Osteocyte (in vitro differentiated cells): ENCODE measurements at regions not wholly inside any gene's neighbourhood (a gene's known extent, or its start where the extent isn't known, plus 50 kb on each side); places are given as distances from the start of the nearest gene placed in this dataset.

Experiments used
- DNase-seq: peaks from one replicate; pipeline ENCODE4 v3.0.0; 2021; ENCODE audit warnings: mixed read lengths; ENCODE audit not compliant: unreplicated experiment; ENCODE audit errors: extremely low spot score
- H3K27ac Mint-ChIP-seq: one replicate; pipeline ENCODE4 v1.8.0; 2021; ENCODE audit warnings: mild to moderate bottlenecking, mixed read lengths; ENCODE audit not compliant: unreplicated experiment
- H3K27me3 Mint-ChIP-seq: one replicate; pipeline ENCODE4 v1.8.0; 2021; ENCODE audit warnings: mixed read lengths; ENCODE audit not compliant: unreplicated experiment
- H3K36me3 Mint-ChIP-seq: one replicate; pipeline ENCODE4 v1.8.0; 2021; ENCODE audit warnings: mixed read lengths; ENCODE audit not compliant: unreplicated experiment
- H3K4me1 Mint-ChIP-seq: one replicate; pipeline ENCODE4 v1.8.0; 2021; ENCODE audit warnings: mixed read lengths; ENCODE audit not compliant: unreplicated experiment
- H3K4me3 Mint-ChIP-seq: one replicate; pipeline ENCODE4 v1.8.0; 2021; ENCODE audit warnings: mild to moderate bottlenecking, moderate library complexity, mixed read lengths; ENCODE audit not compliant: unreplicated experiment
- H3K9me3 Mint-ChIP-seq: one replicate; pipeline ENCODE4 v1.8.0; 2021; ENCODE audit warnings: mixed read lengths; ENCODE audit not compliant: unreplicated experiment
- CTCF ChIP-seq: fragments of 200-600 bp; sonication (generic); IDR thresholded peaks from 2 replicates; pipeline ENCODE4 v1.5.0; 2021; ENCODE audit warnings: antibody characterized with exemption, mild to moderate bottlenecking, moderate library complexity

GRCh38 chr2:74743039-74743438 lies 89.0 kb downstream of the SEMA4F start:
- Mint-ChIP-seq H3K27ac (no peak overlapping the region), H3K9me3 (no peaks in the 10 kb centered on the region)

GRCh38 chr2:74743778-74744177 lies 89.7 kb downstream of the SEMA4F start:
- Mint-ChIP-seq H3K9me3 (no peaks in the 10 kb centered on the region), H3K36me3 (no peaks in the 10 kb centered on the region), H3K27ac (no peak overlapping the region), H3K4me3 (no peak overlapping the region), H3K27me3 (peaks cover 2% of the 10 kb centered on the region), H3K4me1 (peaks cover 41% of the 10 kb centered on the region)
- no peak for DNase-seq
- no peak for TF ChIP-seq CTCF

More at GRCh38 chr2:74743039-74743438, 89.0 kb downstream of the SEMA4F start:
- no peak for DNase-seq
- Mint-ChIP-seq H3K27me3 (no peaks in the 10 kb centered on the region), H3K4me1 (peaks cover 40% of the 10 kb centered on the region), H3K36me3 (no peaks in the 10 kb centered on the region), H3K4me3 (no peak overlapping the region)
- no peak for TF ChIP-seq CTCF

- Mint-ChIP-seq H3K36me3 (no peaks in the 10 kb centered on the region), H3K4me3 (no peak overlapping the region), H3K27me3 (peaks cover 3% of the 10 kb centered on the region), H3K27ac (no peak overlapping the region), H3K4me1 (peaks cover 46% of the 10 kb centered on the region), H3K9me3 (no peaks in the 10 kb centered on the region)
- TF ChIP-seq CTCF, result no peak
- no peak for DNase-seq
Observed at GRCh38 chr2:74744731-74745515, 89.0 kb upstream of the HK2 start.

GRCh38 chr2:74745766-74746165 lies 88.2 kb upstream of the HK2 start:
- H3K4me3 Mint-ChIP-seq, result no peak overlapping the region
- H3K4me1 Mint-ChIP-seq, result peaks cover 37% of the 10 kb centered on the region
- H3K27ac Mint-ChIP-seq, result no peak overlapping the region
- no peak for DNase-seq
- H3K9me3 Mint-ChIP-seq, result no peaks in the 10 kb centered on the region
- no peaks in the 10 kb centered on the region for H3K36me3 Mint-ChIP-seq
- no peak for TF ChIP-seq CTCF
- H3K27me3 Mint-ChIP-seq, result peaks cover 3% of the 10 kb centered on the region

- no peak overlapping the region for H3K27ac Mint-ChIP-seq
- peaks cover 3% of the 10 kb centered on the region for H3K27me3 Mint-ChIP-seq
- no peaks in the 10 kb centered on the region for H3K9me3 Mint-ChIP-seq
- no peak overlapping the region for H3K4me3 Mint-ChIP-seq
- peaks cover 30% of the 10 kb centered on the region for H3K4me1 Mint-ChIP-seq
- no peaks in the 10 kb centered on the region for H3K36me3 Mint-ChIP-seq
- TF ChIP-seq CTCF, result no peak
- no peak for DNase-seq
Observed at GRCh38 chr2:74746480-74746879, 87.4 kb upstream of the HK2 start.
